Endothelial cell of umbilical vein (primary cell): ENCODE measurements at regions not wholly inside any gene's neighbourhood (a gene's known extent, or its start where the extent isn't known, plus 50 kb on each side); places are given as distances from the start of the nearest gene placed in this dataset.

ENCODE experiments used
- BruUV-seq: library from RNA; stranded (reverse); fragments of 400-500 nt; replicated peaks from 2 replicates; lab custom pipeline; 2021; lab: Mats Ljungman, UMichigan
- CTCF ChIA-PET: fragments of 300-600, 350-600 bp; sonication (Branson Sonifier 250); formaldehyde crosslinking; loops from one replicate; lab custom pipeline; 2021; ENCODE audit warnings: antibody characterized with exemption, inconsistent platforms; lab: Charles Lee
- POLR2A ChIA-PET: fragments of 300-600, 350-600 bp; sonication (Branson Sonifier 250); formaldehyde crosslinking; loops from one replicate; lab custom pipeline; 2021; ENCODE audit warnings: antibody characterized with exemption, inconsistent platforms; lab: Charles Lee
- DNase-seq: peaks from one replicate; pipeline ENCODE4 v3.0.0-alpha.2; 2011; ENCODE audit warnings: low read depth, low spot score
- FAIRE-seq: peaks from 2 replicates; lab custom pipeline; 2011; peaks lifted over from hg19 to GRCh38; lab: Jason Lieb, UNC
- H2AFZ ChIP-seq: 2 replicates; pipeline ENCODE4 v1.6.0; 2012; ENCODE audit warnings: low read depth, low read length, control low read depth, inconsistent platforms
- H3K27ac ChIP-seq: 2 replicates; pipeline ENCODE4 v1.5.1; 2011; ENCODE audit warnings: low read depth, mild to moderate bottlenecking, control low read depth, low read length, moderate library complexity; ENCODE audit not compliant: insufficient read depth
- H3K27me3 ChIP-seq, 2 experiments: 2 replicates each; pipeline versions ENCODE4 v1.6.0 to v1.6.1; 2011; ENCODE audit warnings: low read length in 2 of 2, mixed read lengths in 1 of 2; ENCODE audit not compliant: control insufficient read depth in 2 of 2, insufficient read depth in 2 of 2
- H3K36me3 ChIP-seq, 2 experiments: 2 replicates in 1 of 2; 3 replicates in 1 of 2; pipeline ENCODE4 v1.5.1; 2011; ENCODE audit warnings: low read length in 2 of 2, mild to moderate bottlenecking in 1 of 2, moderate library complexity in 1 of 2; ENCODE audit not compliant: control insufficient read depth in 2 of 2, insufficient read depth in 2 of 2; ENCODE audit errors: extremely low read depth in 1 of 2
- H3K4me1 ChIP-seq: 3 replicates; pipeline ENCODE4 v1.5.1; 2011; ENCODE audit warnings: mild to moderate bottlenecking, low read length; ENCODE audit not compliant: control insufficient read depth, insufficient read depth; ENCODE audit errors: extremely low read depth
- H3K4me2 ChIP-seq: 2 replicates; pipeline ENCODE4 v1.6.1; 2011; ENCODE audit warnings: low read length, control low read depth, mixed read lengths; ENCODE audit not compliant: insufficient read depth
- H3K4me3 ChIP-seq, 3 experiments: fragments of 200-600 bp in 1 of 3; sonication (generic), shearing (Covaris generic) in 1 of 3; replicated peaks in 1 of 3; 2 replicates each; pipeline ENCODE4 v1.5.1; 2011 to 2016; ENCODE audit warnings: control low read depth in 3 of 3, low read length in 3 of 3, mild to moderate bottlenecking in 2 of 3, inconsistent platforms in 1 of 3, low read depth in 1 of 3, moderate library complexity in 1 of 3; ENCODE audit not compliant: insufficient read depth in 1 of 3
- H3K79me2 ChIP-seq: 2 replicates; pipeline ENCODE4 v1.6.0; 2012; ENCODE audit warnings: low read length, inconsistent platforms; ENCODE audit not compliant: control insufficient read depth, insufficient read depth
- H3K9ac ChIP-seq: replicated peaks from 2 replicates; pipeline ENCODE3; 2011; ENCODE audit warnings: low read length, control low read depth; ENCODE audit not compliant: insufficient read depth; ENCODE audit errors: extremely low read depth
- H3K9me1 ChIP-seq: replicated peaks from 3 replicates; pipeline ENCODE4 v1.6.0; 2011; ENCODE audit warnings: mild to moderate bottlenecking, low read length; ENCODE audit not compliant: control insufficient read depth, insufficient read depth; ENCODE audit errors: extremely low read depth
- H3K9me3 ChIP-seq: replicated peaks from 2 replicates; pipeline ENCODE4 v1.5.1; 2012; ENCODE audit warnings: low read length, inconsistent platforms; ENCODE audit not compliant: control insufficient read depth, insufficient read depth
- H4K20me1 ChIP-seq: replicated peaks from 2 replicates; pipeline ENCODE3; 2011; ENCODE audit warnings: mild to moderate bottlenecking, low read length; ENCODE audit not compliant: control insufficient read depth, insufficient read depth; ENCODE audit errors: extremely low read depth
- EZH2 ChIP-seq: IDR thresholded peaks from 2 replicates; pipeline ENCODE4 v1.6.1; 2012; ENCODE audit warnings: borderline replicate concordance, low read depth, mild to moderate bottlenecking, moderate library complexity, low read length, inconsistent platforms; ENCODE audit not compliant: severe bottlenecking
- FOS ChIP-seq: IDR thresholded peaks from 2 replicates; pipeline ENCODE4 v1.6.1; 2011; ENCODE audit warnings: mild to moderate bottlenecking, low read length, moderate library complexity, borderline replicate concordance; ENCODE audit not compliant: insufficient read depth
- GATA2 ChIP-seq: IDR thresholded peaks from 2 replicates; pipeline ENCODE4 v1.7.0; 2011; ENCODE audit warnings: low read depth, mild to moderate bottlenecking, moderate library complexity, mixed read lengths, low read length; ENCODE audit not compliant: insufficient read length, insufficient read depth
- JUN ChIP-seq: IDR thresholded peaks from 2 replicates; pipeline ENCODE4 v1.6.1; 2011; ENCODE audit warnings: borderline replicate concordance, low read depth; ENCODE audit not compliant: insufficient read length, insufficient read depth
- MYC ChIP-seq: IDR thresholded peaks from one replicate; pipeline ENCODE4 v1.6.1; 2011; ENCODE audit warnings: mild to moderate bottlenecking, low read depth, low read length
- POLR2A ChIP-seq: IDR thresholded peaks from 2 replicates; pipeline ENCODE4 v1.6.1; 2012; ENCODE audit warnings: low read depth, mild to moderate bottlenecking, control low read depth, low read length
- POLR2AphosphoS5 ChIP-seq: IDR thresholded peaks from 2 replicates; pipeline ENCODE4 v1.6.1; 2012; ENCODE audit warnings: low read depth, mild to moderate bottlenecking, control low read depth, low read length, moderate library complexity; ENCODE audit not compliant: insufficient read depth
- dilution Hi-C: fragments of 300-500 bp; cut with MboI; formaldehyde crosslinking; loops from one replicate; pipeline ENCODE4 v1.15.0; 2019; ENCODE audit warnings: low sequenced_read_pairs; ENCODE audit not compliant: extremely low pct_ligation_motif_present
- intact Hi-C: fragments of 100-400 bp; cut with micrococcal nuclease; formaldehyde crosslinking; loops from one replicate; pipeline ENCODE4 v1.10.0; 2022
- TF ChIP-seq, protein P1 (sequence below), 2 donors: IDR thresholded peaks; 1 replicate in 1 of 2; 2 replicates in 1 of 2; pipeline ENCODE4 v1.5.1; 2011; ENCODE audit warnings: low read length in 2 of 2, mild to moderate bottlenecking in 2 of 2, moderate library complexity in 2 of 2, control low read depth in 1 of 2, inconsistent platforms in 1 of 2, low read depth in 1 of 2; ENCODE audit not compliant: insufficient read depth in 1 of 2; ENCODE audit errors: extremely low read depth in 1 of 2
- TF ChIP-seq, protein P2 (sequence below): IDR thresholded peaks from 2 replicates; pipeline ENCODE4 v1.6.1; 2011; ENCODE audit not compliant: insufficient read depth, insufficient read length

DNA sequence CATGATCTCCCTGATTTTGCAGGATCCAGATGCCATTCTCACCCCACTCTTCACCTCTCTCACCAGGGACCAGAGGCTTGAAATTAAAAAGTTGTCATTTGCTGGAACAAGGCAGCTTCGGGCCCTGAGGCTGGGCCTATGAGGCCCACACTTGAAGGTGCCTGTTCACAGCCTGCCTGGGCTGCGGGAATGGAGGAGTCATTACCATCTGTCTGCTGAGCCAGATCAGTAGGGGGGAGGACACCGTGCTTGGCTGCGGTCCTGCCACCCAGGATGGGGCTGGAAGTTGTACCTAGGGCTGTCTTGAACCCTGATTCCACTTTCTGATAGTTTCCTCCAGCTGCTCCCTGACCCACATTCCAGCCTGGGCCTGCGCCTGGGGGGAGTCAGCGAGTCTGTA, 208.3 kb upstream of the N4BP1 start:
- no peak overlapping the region for H3K27ac ChIP-seq
- no TSS peak for BruUV-seq
- H3K27me3 ChIP-seq, result no peaks in the 10 kb centered on the region
- H3K4me1 ChIP-seq, result no peaks in the 10 kb centered on the region
- H3K4me3 ChIP-seq, result no peak overlapping the region
- intact Hi-C loops (no loop called here), dilution Hi-C loops (no loop called here)
- peaks cover 2% of the 10 kb centered on the region for H3K9me3 ChIP-seq
- no peak overlapping the region for H3K9ac ChIP-seq
- ChIA-PET POLR2A (no interaction called here), CTCF (no interaction called here)
- H3K4me2 ChIP-seq, result no peak overlapping the region
- FAIRE-seq (no peak), DNase-seq (no peak)
- H4K20me1 ChIP-seq, result no peaks in the 10 kb centered on the region
- no peaks in the 10 kb centered on the region for H3K9me1 ChIP-seq
- H3K36me3 ChIP-seq, result no peaks in the 10 kb centered on the region
- H3K79me2 ChIP-seq, result no peaks in the 10 kb centered on the region
- H2AFZ ChIP-seq, result no peak overlapping the region
- TF ChIP-seq POLR2A (no peak), MYC (no peak), JUN (no peak), POLR2AphosphoS5 (no peak), FOS (no peak), EZH2 (no peak)
- TF ChIP-seq, protein P1, sequence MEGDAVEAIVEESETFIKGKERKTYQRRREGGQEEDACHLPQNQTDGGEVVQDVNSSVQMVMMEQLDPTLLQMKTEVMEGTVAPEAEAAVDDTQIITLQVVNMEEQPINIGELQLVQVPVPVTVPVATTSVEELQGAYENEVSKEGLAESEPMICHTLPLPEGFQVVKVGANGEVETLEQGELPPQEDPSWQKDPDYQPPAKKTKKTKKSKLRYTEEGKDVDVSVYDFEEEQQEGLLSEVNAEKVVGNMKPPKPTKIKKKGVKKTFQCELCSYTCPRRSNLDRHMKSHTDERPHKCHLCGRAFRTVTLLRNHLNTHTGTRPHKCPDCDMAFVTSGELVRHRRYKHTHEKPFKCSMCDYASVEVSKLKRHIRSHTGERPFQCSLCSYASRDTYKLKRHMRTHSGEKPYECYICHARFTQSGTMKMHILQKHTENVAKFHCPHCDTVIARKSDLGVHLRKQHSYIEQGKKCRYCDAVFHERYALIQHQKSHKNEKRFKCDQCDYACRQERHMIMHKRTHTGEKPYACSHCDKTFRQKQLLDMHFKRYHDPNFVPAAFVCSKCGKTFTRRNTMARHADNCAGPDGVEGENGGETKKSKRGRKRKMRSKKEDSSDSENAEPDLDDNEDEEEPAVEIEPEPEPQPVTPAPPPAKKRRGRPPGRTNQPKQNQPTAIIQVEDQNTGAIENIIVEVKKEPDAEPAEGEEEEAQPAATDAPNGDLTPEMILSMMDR (IDR thresholded peaks at IDR 0.05; ENCODE audit: extremely low read depth in 1 of 2, insufficient read depth in 1 of 2, low read depth in 1 of 2, low read length in 2 of 2), result no peak

DNA sequence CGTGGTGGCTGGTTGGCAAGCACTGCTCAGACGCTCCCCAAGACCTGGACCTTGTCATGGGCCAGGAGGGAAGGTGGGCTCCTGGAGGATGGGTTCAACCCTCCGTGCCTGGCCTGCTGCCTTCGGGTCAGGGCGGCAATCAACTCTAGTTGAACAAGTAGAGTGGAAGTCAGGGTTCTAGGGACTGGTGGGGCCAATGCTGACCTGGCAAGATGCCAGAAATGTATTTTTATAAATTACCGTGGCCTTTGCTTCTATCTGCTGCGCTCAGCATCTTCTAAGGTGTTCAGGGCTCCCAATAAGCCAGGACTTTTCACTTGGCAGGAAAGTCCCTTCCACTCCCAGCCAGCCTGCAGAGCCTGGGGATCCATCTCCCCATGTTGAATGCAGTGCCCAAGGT, 207.1 kb upstream of the N4BP1 start:
- CTCF ChIA-PET, result no interaction called here
- FAIRE-seq (no peak), DNase-seq (no peak)
- no peak for TF ChIP-seq FOS
- TF ChIP-seq, protein P1 (IDR thresholded peaks at IDR 0.05; ENCODE audit: extremely low read depth in 1 of 2, insufficient read depth in 1 of 2, low read depth in 1 of 2, low read length in 2 of 2), result no peak
- TF ChIP-seq, protein P2, sequence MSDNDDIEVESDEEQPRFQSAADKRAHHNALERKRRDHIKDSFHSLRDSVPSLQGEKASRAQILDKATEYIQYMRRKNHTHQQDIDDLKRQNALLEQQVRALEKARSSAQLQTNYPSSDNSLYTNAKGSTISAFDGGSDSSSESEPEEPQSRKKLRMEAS, result no peak
- no peak for TF ChIP-seq EZH2
- TF ChIP-seq MYC, result no peak
- no peak for TF ChIP-seq POLR2A
- TF ChIP-seq JUN, result no peak
- TF ChIP-seq GATA2, result no peak
- no peak for TF ChIP-seq POLR2AphosphoS5
- intact Hi-C loops, result no loop called here
- BruUV-seq, result no TSS peak
- Histone ChIP-seq H3K9me1 (no peaks in the 10 kb centered on the region), H3K4me2 (no peak overlapping the region), H3K27me3 (no peaks in the 10 kb centered on the region), H2AFZ (no peak overlapping the region), H3K4me3 (no peak overlapping the region), H3K9ac (no peak overlapping the region), H3K36me3 (no peaks in the 10 kb centered on the region), H3K27ac (no peak overlapping the region), H4K20me1 (no peaks in the 10 kb centered on the region), H3K79me2 (no peaks in the 10 kb centered on the region), H3K9me3 (peaks cover 2% of the 10 kb centered on the region), H3K4me1 (no peaks in the 10 kb centered on the region)
- dilution Hi-C loops, result no loop called here
- POLR2A ChIA-PET, result no interaction called here
